NCI-H510A treated with DMSO at 0.1 percent for 48 hours (cell line): ENCODE measurements at regions not wholly inside any gene's neighbourhood (a gene's known extent, or its start where the extent isn't known, plus 50 kb on each side); places are given as distances from the start of the nearest gene placed in this dataset.

ENCODE experiments used
- DNase-seq: peaks from one replicate; lab custom pipeline; 2025; lab: John Stamatoyannopoulos, UW

DNA sequence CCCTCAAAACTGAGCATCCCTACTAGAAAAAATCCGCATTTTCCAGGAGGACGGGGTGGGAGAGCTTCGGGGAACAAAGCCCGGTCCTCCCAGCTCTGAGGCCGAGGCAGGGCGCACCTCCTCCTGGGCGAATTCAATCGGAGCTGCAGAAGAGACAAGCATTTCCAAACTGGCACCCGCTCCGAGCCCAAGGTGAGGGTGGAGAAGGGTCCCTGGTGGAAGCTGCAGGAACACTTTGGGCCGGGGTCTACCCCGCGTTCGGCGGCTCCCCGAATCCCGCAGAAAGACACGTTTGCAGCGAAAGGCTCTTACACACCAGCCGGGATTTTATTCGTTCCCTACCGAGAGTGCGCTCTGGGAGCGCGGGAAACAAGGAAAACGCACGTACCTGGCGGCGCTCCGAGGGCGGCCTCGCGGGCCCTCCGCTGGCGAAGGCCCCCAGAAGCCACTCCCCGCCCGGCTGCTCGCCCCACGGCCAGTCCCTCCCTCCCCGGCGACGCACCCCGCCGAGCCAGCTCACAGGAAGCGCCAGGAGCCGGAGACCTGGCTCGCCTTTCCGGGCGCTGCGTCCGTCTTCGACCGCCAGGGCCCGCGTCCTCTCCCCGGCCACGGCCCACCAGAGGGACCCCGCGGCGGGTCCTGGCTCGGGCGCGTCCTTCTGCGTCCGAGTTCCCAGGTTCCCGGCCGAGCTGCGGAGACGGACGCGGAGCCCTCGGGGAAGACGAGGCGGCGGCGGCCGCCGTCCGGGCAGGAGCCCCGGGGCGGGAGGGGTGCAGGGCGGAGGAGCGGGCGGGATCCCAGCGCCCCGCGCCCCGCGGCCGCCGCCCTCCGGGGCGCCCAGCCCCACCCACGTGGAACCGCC is 49.8 kb upstream of the BAHCC1 start:
- peak; percentile 59 for DNase-seq
